Parathyroid adenoma (tissue), 2 donors: ENCODE measurements at regions not wholly inside any gene's neighbourhood (a gene's known extent, or its start where the extent isn't known, plus 50 kb on each side); places are given as distances from the start of the nearest gene placed in this dataset.
A peak's percentile ranks its signal among the peaks of the same experiment; 100 is the strongest.

ENCODE experiments used
- H2AFZ ChIP-seq: fragments of 300-600 bp; sonication (generic); one replicate; pipeline ENCODE4 v1.7.0; 2017; ENCODE audit warnings: antibody characterized with exemption, mild to moderate bottlenecking
- H3K27ac ChIP-seq: fragments of 300-600 bp; sonication (generic); one replicate; pipeline ENCODE4 v1.7.0; 2017
- H3K27me3 ChIP-seq: fragments of 300-600 bp; sonication (generic); one replicate; pipeline ENCODE4 v1.7.0; 2017; ENCODE audit warnings: low read length; ENCODE audit not compliant: control insufficient read depth, insufficient read depth
- H3K36me3 ChIP-seq: fragments of 300-600 bp; sonication (generic); one replicate; pipeline ENCODE4 v1.7.0; 2017; ENCODE audit warnings: low read length; ENCODE audit not compliant: control insufficient read depth, insufficient read depth
- H3K4me1 ChIP-seq: fragments of 300-600 bp; sonication (generic); one replicate; pipeline ENCODE4 v1.7.0; 2017; ENCODE audit warnings: control low read depth
- H3K4me2 ChIP-seq: fragments of 300-600 bp; sonication (generic); one replicate; pipeline ENCODE4 v1.7.0; 2017; ENCODE audit warnings: low read length
- H3K4me3 ChIP-seq: fragments of 300-600 bp; sonication (generic); one replicate; pipeline ENCODE4 v1.7.0; 2017; ENCODE audit warnings: low read depth, low read length
- H3K79me2 ChIP-seq: fragments of 300-600 bp; sonication (generic); one replicate; pipeline ENCODE4 v1.7.0; 2017; ENCODE audit warnings: control low read depth
- H3K9ac ChIP-seq: fragments of 300-600 bp; sonication (generic); one replicate; pipeline ENCODE4 v1.7.0; 2017; ENCODE audit warnings: mild to moderate bottlenecking
- H3K9me3 ChIP-seq: fragments of 300-600 bp; sonication (generic); one replicate; pipeline ENCODE4 v1.7.0; 2017; ENCODE audit warnings: low read length; ENCODE audit not compliant: control insufficient read depth
- CTCF ChIP-seq: fragments of 300-600 bp; sonication (generic); IDR thresholded peaks from one replicate; pipeline ENCODE4 v1.7.0; 2017; ENCODE audit warnings: antibody characterized with exemption, mild to moderate bottlenecking
- donor health status: primary hyperparathyroidism.

- Histone ChIP-seq H3K27ac (no peak overlapping the region), H3K9ac (no peak overlapping the region), H3K4me2 (no peak overlapping the region), H3K79me2 (no peaks in the 10 kb centered on the region), H3K4me3 (no peak overlapping the region), H3K9me3 (no peaks in the 10 kb centered on the region), H3K27me3 (no peaks in the 10 kb centered on the region), H2AFZ (no peak overlapping the region), H3K36me3 (no peaks in the 10 kb centered on the region), H3K4me1 (peaks cover 15% of the 10 kb centered on the region)
- no peak for TF ChIP-seq CTCF
Observed at GRCh38 chr15:35724626-35725025, 178.7 kb upstream of the DPH6 start.

- Histone ChIP-seq H3K9ac (no peak overlapping the region), H3K4me2 (no peak overlapping the region), H3K27me3 (no peaks in the 10 kb centered on the region), H3K79me2 (no peaks in the 10 kb centered on the region), H3K4me3 (no peak overlapping the region), H3K4me1 (peaks cover 15% of the 10 kb centered on the region), H2AFZ (no peak overlapping the region), H3K36me3 (no peaks in the 10 kb centered on the region), H3K9me3 (no peaks in the 10 kb centered on the region), H3K27ac (no peak overlapping the region)
- no peak for TF ChIP-seq CTCF
Observed at GRCh38 chr15:35725353-35725752, 179.4 kb upstream of the DPH6 start.

GRCh38 chr15:35727627-35728026, 181.7 kb upstream of the DPH6 start:
- TF ChIP-seq CTCF: no peak
- H3K4me3 ChIP-seq: peak overlapping the region; percentile 41
- no peak overlapping the region for H3K9ac ChIP-seq
- H3K4me2 ChIP-seq: peak overlapping the region; percentile 70
- peaks cover 15% of the 10 kb centered on the region for H3K4me1 ChIP-seq
- peak overlapping the region; percentile 9 for H2AFZ ChIP-seq
- H3K79me2 ChIP-seq: no peaks in the 10 kb centered on the region
- peak overlapping the region; percentile 80 for H3K27ac ChIP-seq
- H3K36me3 ChIP-seq: no peaks in the 10 kb centered on the region
- no peaks in the 10 kb centered on the region for H3K27me3 ChIP-seq
- H3K9me3 ChIP-seq: no peaks in the 10 kb centered on the region

- peak overlapping the region; percentile 80 for H3K27ac ChIP-seq
Observed at GRCh38 chr15:35728219-35728940, 182.4 kb upstream of the DPH6 start.

More at GRCh38 chr15:35728219-35728940, 182.4 kb upstream of the DPH6 start:
- Histone ChIP-seq H3K36me3 (no peaks in the 10 kb centered on the region), H2AFZ (peak overlapping the region; percentile 9), H3K9me3 (no peaks in the 10 kb centered on the region), H3K27me3 (no peaks in the 10 kb centered on the region), H3K9ac (no peak overlapping the region), H3K4me2 (peak overlapping the region; percentile 70), H3K4me3 (peak overlapping the region; percentile 41), H3K4me1 (peaks cover 12% of the 10 kb centered on the region), H3K79me2 (no peaks in the 10 kb centered on the region)
- TF ChIP-seq CTCF: no peak
